Activated T-cell treated with anti-CD3 and anti-CD28 coated beads, Interleukin-2, amount 50 U/mL, for 72 hours (primary cell): ENCODE measurements at regions not wholly inside any gene's neighbourhood (a gene's known extent, or its start where the extent isn't known, plus 50 kb on each side); places are given as distances from the start of the nearest gene placed in this dataset.

Experiments used
- ATAC-seq, 2 donors: fragments of 150-1000 bp; cut with Tn5 transposase; replicated peaks in 1 of 2; 2 replicates each; pipeline ENCODE4 v1.10.0; 2021; ENCODE audit warnings: moderate library complexity in 2 of 2, mild to moderate bottlenecking in 1 of 2
- DNase-seq, 2 donors: peaks; one replicate each; pipeline ENCODE4 v3.0.0; 2021 to 2022; ENCODE audit warnings: mixed read lengths in 1 of 2
- H3K27ac Mint-ChIP-seq: one replicate; pipeline ENCODE4 v1.8.0; 2022; ENCODE audit warnings: mild to moderate bottlenecking, moderate library complexity, mixed read lengths
- H3K27me3 Mint-ChIP-seq: one replicate; pipeline ENCODE4 v1.8.0; 2022; ENCODE audit warnings: low read depth, mixed read lengths
- H3K36me3 Mint-ChIP-seq, 2 donors: one replicate each; pipeline ENCODE4 v1.8.0; 2022; ENCODE audit warnings: mixed read lengths in 2 of 2, mild to moderate bottlenecking in 1 of 2; ENCODE audit not compliant: insufficient read depth in 2 of 2
- H3K4me1 Mint-ChIP-seq: one replicate; pipeline ENCODE4 v1.8.0; 2022; ENCODE audit warnings: low read depth, mixed read lengths
- H3K4me3 Mint-ChIP-seq, 2 donors: one replicate each; pipeline ENCODE4 v1.8.0; 2022; ENCODE audit warnings: mild to moderate bottlenecking in 2 of 2, mixed read lengths in 2 of 2, moderate library complexity in 2 of 2
- H3K9me3 Mint-ChIP-seq, 2 donors: one replicate each; pipeline ENCODE4 v1.8.0; 2022; ENCODE audit warnings: mixed read lengths in 2 of 2

DNA sequence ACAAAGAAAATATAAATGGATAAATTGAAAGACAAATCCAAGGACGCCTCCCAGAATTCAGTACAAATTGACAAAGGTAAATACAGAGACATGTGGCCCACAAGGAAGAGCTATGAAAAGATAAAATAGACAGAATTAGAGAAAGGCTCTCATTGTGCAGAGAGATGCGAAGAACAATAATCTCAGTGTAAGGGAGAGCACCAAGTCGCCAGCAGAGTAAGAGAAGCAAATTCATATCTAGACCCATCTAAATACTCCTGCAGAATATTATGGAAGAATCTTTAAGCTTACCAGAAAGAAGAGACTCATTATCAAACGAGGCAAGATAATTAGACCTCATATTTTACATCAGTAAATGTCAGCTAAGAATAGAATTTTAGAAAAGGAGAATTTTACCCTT is 101.7 kb upstream of the ITGA1 start:
- DNase-seq (no peak), ATAC-seq (no peak)
- Mint-ChIP-seq H3K27me3 (no peaks in the 10 kb centered on the region), H3K36me3 (no peaks in the 10 kb centered on the region), H3K27ac (no peak overlapping the region), H3K4me3 (no peak overlapping the region), H3K4me1 (no peaks in the 10 kb centered on the region), H3K9me3 (no peaks in the 10 kb centered on the region)

DNA sequence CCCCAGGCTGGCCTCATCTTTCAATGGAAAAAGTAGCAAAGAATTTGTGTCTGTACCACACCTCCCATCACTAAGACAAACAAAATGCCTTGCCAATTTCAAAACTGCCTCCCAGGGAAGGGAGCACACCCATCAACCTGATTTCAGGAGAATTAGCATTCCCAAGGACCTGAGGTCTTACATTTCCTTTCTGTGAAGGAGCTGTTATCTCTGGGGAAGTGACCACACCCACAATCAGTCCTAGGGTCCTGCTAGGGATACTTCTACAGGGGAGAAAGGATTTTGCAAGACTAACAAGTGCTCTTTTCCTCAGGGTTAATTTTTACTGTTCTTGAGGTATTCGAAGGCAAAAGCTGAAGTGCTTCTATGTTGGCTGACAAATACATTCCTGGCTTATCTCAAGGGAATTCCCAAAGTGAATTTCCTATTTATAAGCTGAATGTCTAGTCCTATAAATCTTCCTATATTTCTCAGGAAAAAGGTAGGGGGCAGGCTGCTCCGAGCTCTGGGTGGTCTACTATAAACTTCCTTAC is 97.4 kb upstream of the ITGA1 start:
- ATAC-seq, result no peak
- no peaks in the 10 kb centered on the region for H3K27me3 Mint-ChIP-seq
- DNase-seq, result no peak
- H3K4me3 Mint-ChIP-seq, result no peak overlapping the region
- no peaks in the 10 kb centered on the region for H3K4me1 Mint-ChIP-seq
- H3K36me3 Mint-ChIP-seq, result no peaks in the 10 kb centered on the region
- no peak overlapping the region for H3K27ac Mint-ChIP-seq
- no peaks in the 10 kb centered on the region for H3K9me3 Mint-ChIP-seq

DNA sequence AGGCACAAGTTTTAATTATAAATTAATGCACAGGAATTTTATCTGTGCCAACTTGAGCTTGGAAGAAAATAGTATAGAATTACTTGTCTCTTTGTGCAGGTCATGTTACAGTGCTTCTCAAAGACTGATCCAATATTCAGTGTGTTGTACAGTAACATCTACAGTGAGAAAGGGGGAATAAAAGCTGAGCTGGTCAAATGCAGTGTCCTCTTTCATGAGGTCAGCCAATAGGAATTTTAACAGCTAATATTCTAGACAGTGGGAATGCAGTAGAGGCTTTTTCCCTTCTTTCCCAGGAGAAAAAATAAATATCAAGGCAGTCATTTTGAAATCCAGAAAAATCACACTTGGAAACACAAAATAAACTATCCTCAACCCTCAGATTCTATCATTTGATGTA is 95.7 kb upstream of the ITGA1 start:
- H3K27ac Mint-ChIP-seq, result no peak overlapping the region
- H3K4me3 Mint-ChIP-seq, result no peak overlapping the region
- ATAC-seq (no peak), DNase-seq (no peak)
- H3K9me3 Mint-ChIP-seq, result no peaks in the 10 kb centered on the region
- no peaks in the 10 kb centered on the region for H3K4me1 Mint-ChIP-seq
- H3K27me3 Mint-ChIP-seq, result no peaks in the 10 kb centered on the region
- H3K36me3 Mint-ChIP-seq, result peaks cover 0 to 3% of the 10 kb centered on the region in 2 donors

DNA sequence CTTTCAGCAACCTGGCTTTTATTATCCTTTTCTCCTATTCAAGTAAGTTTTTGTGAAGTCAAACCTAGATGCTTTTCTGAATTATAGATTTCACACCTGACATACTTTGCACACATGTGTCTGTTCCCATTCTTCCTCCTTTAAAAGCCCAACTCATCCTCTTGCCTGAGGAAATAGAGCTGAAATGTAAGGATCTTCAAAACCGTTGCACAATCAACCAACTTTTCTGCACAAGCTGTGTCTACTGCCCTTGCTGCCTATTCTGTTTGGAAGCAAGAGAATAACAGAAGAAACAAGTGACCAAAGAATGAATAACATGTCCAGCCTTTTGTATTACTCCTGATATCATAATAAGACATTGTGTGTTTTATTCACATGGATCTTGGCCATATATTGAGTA is 95.1 kb upstream of the ITGA1 start:
- H3K4me1 Mint-ChIP-seq, result no peaks in the 10 kb centered on the region

DNA sequence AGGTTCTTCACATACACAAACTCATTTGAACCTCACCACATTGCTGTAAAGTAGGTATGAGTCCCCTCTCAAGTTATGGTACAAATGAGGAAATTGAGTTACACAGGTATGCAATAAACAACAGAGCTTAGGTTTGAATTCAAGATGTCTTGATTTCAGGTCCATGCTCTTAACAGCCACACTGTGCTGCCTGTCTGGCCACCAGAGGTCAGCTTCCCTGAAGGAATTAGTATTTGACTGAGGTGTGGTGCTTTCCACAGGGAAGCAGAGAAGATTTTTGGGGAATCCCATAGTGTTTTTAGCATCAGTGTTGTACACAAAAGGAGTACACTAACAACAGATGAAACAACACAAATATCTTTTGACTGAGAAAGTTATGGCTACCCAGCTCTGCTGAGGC is 94.4 kb upstream of the ITGA1 start:
- Mint-ChIP-seq H3K27me3 (no peaks in the 10 kb centered on the region), H3K4me3 (no peak overlapping the region), H3K4me1 (no peaks in the 10 kb centered on the region), H3K27ac (no peak overlapping the region), H3K9me3 (peaks cover 0 to 1% of the 10 kb centered on the region in 2 donors), H3K36me3 (peaks cover 0 to 3% of the 10 kb centered on the region in 2 donors)
- DNase-seq (peak; percentile 8 to 9), ATAC-seq (peak in 1 of 2 donors; percentile 38)

More for the DNA sequence above, 95.1 kb upstream of the ITGA1 start:
- ATAC-seq, result no peak
- no peak for DNase-seq
- H3K4me3 Mint-ChIP-seq, result no peak overlapping the region
- no peaks in the 10 kb centered on the region for H3K27me3 Mint-ChIP-seq
- no peak overlapping the region for H3K27ac Mint-ChIP-seq
- H3K9me3 Mint-ChIP-seq, result peaks cover 0 to 1% of the 10 kb centered on the region in 2 donors
- H3K36me3 Mint-ChIP-seq, result peaks cover 0 to 3% of the 10 kb centered on the region in 2 donors

DNA sequence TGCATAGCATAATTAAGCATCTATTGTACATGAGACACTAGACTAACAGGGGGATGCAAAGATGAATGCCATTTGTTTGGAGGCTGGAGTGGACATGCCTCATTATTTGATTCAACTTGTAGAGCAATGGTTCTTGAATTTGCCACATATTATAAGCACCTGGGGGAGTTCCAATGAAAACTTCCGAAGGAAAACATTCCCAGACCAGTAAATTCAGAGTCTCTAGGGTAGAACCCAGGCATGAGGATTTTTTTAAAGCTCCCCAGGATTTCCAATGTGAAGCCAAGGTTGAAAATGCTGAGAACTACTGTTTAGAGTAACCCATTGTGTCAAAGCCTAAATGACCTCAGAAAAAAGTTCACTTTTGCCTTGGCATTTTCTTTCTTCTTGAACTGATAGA is 93.9 kb upstream of the ITGA1 start:
- no peak for ATAC-seq
- H3K27ac Mint-ChIP-seq, result no peak overlapping the region
- no peak overlapping the region for H3K4me3 Mint-ChIP-seq
- peaks cover 0 to 1% of the 10 kb centered on the region in 2 donors for H3K9me3 Mint-ChIP-seq
- H3K36me3 Mint-ChIP-seq, result peaks cover 0 to 3% of the 10 kb centered on the region in 2 donors
- no peak for DNase-seq
- H3K4me1 Mint-ChIP-seq, result no peaks in the 10 kb centered on the region
- no peaks in the 10 kb centered on the region for H3K27me3 Mint-ChIP-seq

DNA sequence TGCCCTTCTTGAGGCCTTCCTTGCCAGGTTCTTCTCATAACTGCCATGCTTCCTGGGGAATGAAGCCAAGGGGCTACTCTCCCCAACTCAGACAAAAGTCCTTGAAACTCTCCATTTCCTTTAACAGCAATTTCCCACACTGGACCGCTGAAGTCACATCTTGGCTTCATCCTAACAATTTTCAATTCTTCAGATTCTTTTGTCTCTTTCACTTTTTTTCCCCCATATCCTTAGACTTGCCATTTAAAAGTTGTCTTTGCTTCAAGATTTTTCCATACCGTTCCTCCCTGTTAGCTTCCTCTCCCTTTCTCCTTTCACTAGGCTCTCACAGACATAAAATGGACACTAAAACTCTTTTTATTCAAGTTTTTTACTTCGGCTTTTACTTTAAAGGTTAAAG is 93.1 kb upstream of the ITGA1 start:
- no peak for DNase-seq
- H3K27ac Mint-ChIP-seq, result no peak overlapping the region
- H3K9me3 Mint-ChIP-seq, result peaks cover 0 to 1% of the 10 kb centered on the region in 2 donors
- peaks cover 0 to 3% of the 10 kb centered on the region in 2 donors for H3K36me3 Mint-ChIP-seq
- H3K4me3 Mint-ChIP-seq, result no peak overlapping the region
- no peaks in the 10 kb centered on the region for H3K4me1 Mint-ChIP-seq
- ATAC-seq, result no peak
- H3K27me3 Mint-ChIP-seq, result no peaks in the 10 kb centered on the region

DNA sequence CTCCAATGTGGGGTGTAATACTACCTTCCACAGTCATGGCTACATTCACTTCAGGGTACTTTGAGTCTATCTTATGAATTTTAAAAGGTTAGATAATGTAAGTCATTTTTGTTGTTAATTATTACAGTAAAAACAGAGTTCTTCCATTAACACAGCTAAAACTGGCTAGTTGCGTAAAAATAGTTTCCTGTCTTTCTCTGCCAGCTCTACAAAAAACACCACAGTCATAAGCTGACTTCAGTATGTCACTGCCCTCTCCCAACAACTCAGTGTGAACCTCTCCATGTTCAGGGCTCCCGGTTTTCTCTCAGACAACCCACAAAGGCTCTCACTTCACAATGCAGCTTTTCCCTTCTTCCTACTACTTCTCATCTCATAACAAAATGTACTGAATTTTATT is 84.8 kb upstream of the ITGA1 start:
- H3K36me3 Mint-ChIP-seq, result no peaks in the 10 kb centered on the region
- H3K27ac Mint-ChIP-seq, result peak overlapping the region; percentile 62
- peaks cover 4% of the 10 kb centered on the region for H3K27me3 Mint-ChIP-seq
- H3K4me3 Mint-ChIP-seq, result no peak overlapping the region
- H3K9me3 Mint-ChIP-seq, result no peaks in the 10 kb centered on the region
- ATAC-seq, result no peak
- no peak for DNase-seq
- H3K4me1 Mint-ChIP-seq, result peaks cover 7% of the 10 kb centered on the region

DNA sequence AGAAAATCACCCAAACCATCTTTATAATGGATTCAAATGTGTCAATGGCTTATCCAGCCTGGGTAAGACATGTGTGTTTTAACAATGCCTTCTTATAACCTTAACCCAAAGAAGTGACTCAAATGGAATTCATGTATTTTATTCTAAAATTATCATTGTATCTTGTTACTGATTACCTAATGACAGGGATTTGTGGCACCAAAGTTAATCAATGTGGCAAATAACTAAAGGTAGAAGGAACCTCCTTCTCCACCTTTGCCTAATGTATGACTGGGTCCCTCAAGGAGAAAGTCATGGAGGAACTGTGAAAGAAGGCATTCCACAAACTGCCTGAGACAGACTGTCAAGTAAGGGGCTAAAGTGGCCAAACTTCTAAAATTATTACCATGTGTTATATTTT is 84.4 kb upstream of the ITGA1 start:
- peaks cover 7% of the 10 kb centered on the region for H3K4me1 Mint-ChIP-seq
- H3K36me3 Mint-ChIP-seq, result no peaks in the 10 kb centered on the region
- H3K9me3 Mint-ChIP-seq, result no peaks in the 10 kb centered on the region
- peaks cover 5% of the 10 kb centered on the region for H3K27me3 Mint-ChIP-seq
- H3K4me3 Mint-ChIP-seq, result no peak overlapping the region
- DNase-seq (no peak), ATAC-seq (no peak)
- peak overlapping the region; percentile 62 for H3K27ac Mint-ChIP-seq

DNA sequence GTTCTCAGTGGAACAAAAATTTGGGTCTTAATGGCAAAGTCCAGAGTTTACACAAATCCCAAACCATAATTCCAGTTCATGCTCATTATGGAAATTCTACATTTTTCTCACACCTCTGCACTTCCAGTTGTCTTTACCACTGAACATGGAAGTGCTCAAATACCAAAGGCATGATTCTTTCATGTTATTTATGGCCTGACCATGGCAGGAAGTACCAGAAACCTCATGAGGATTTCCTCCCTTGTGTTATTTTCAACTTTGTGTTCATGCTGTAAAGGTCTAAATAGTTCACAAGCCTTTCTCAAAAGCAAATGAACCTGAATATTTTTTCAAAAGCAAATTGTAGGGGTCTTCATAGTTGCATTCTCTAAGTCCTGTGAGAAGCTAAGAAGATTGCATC is 82.0 kb upstream of the ITGA1 start:
- no peaks in the 10 kb centered on the region for H3K9me3 Mint-ChIP-seq
- H3K27ac Mint-ChIP-seq, result no peak overlapping the region
- H3K4me1 Mint-ChIP-seq, result peaks cover 22% of the 10 kb centered on the region
- no peaks in the 10 kb centered on the region for H3K36me3 Mint-ChIP-seq
- ATAC-seq (no peak), DNase-seq (no peak)
- H3K27me3 Mint-ChIP-seq, result peaks cover 5% of the 10 kb centered on the region
- H3K4me3 Mint-ChIP-seq, result no peak overlapping the region

DNA sequence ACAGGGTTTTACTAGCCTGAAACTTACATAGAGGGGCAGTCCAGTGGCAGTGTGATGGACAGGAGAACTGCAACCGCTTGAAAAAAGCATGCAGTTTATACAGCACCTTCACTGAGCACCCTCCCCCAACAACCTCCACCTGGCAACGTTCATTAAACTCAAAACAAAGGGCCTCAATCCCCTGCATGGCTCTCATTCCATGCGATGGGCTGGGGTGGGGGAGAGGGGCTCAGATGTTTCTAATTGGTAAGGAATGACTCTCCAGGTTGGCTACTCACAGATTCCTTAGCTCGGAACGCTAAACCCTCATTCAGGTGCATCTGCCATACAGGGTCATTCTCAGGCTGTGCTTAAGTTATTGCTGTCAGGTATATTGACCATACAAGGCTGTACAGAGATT is 80.9 kb upstream of the ITGA1 start:
- Mint-ChIP-seq H3K4me3 (no peak overlapping the region), H3K9me3 (no peaks in the 10 kb centered on the region), H3K4me1 (peaks cover 22% of the 10 kb centered on the region), H3K36me3 (no peaks in the 10 kb centered on the region), H3K27me3 (peaks cover 5% of the 10 kb centered on the region), H3K27ac (no peak overlapping the region)
- DNase-seq (no peak), ATAC-seq (no peak)

DNA sequence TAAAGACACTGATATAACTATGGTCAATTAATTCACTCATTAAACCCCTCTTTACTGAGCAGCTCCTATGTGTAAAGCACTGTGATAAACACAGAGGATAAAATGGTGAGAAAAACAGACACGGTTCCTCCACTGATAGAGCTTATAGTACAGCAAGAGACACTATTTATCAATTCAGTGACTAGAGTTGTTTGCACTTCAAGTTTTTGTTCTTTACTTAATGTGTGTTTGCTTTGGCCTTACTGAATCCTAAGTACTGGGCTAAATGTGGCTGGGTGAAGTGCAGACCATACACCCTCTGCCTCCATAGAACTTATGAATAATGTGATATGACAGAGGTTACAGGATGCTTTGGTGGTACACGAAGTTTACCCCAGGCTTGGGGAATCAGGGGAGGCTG is 80.1 kb upstream of the ITGA1 start:
- no peak overlapping the region for H3K27ac Mint-ChIP-seq
- peaks cover 22% of the 10 kb centered on the region for H3K4me1 Mint-ChIP-seq

DNA sequence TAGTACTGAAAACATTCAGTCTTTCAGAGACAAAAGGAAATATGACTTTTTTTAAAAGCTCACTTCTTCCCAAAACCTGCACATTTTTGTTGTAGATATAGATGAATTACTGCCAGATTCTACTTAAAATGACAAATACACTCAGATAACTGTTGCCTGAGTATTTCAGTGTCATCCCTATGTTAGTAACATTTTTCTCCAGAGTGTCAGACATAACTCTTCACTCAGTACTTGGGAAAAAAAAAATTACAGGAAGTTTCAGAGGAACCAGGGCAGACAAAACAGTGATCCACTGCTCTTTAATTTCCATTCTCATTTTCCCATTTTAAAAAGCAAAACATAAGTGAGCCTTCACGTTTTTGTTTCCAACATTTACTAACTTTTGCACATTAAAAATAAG is 79.3 kb upstream of the ITGA1 start:
- H3K36me3 Mint-ChIP-seq, result no peaks in the 10 kb centered on the region
- peaks cover 22% of the 10 kb centered on the region for H3K4me1 Mint-ChIP-seq
- ATAC-seq, result no peak
- H3K27me3 Mint-ChIP-seq, result peaks cover 5% of the 10 kb centered on the region
- H3K9me3 Mint-ChIP-seq, result no peaks in the 10 kb centered on the region
- H3K4me3 Mint-ChIP-seq, result no peak overlapping the region
- no peak for DNase-seq
- H3K27ac Mint-ChIP-seq, result no peak overlapping the region

More for the DNA sequence above, 80.1 kb upstream of the ITGA1 start:
- DNase-seq (no peak), ATAC-seq (no peak)
- H3K36me3 Mint-ChIP-seq, result no peaks in the 10 kb centered on the region
- no peak overlapping the region for H3K4me3 Mint-ChIP-seq
- H3K9me3 Mint-ChIP-seq, result no peaks in the 10 kb centered on the region
- peaks cover 5% of the 10 kb centered on the region for H3K27me3 Mint-ChIP-seq

DNA sequence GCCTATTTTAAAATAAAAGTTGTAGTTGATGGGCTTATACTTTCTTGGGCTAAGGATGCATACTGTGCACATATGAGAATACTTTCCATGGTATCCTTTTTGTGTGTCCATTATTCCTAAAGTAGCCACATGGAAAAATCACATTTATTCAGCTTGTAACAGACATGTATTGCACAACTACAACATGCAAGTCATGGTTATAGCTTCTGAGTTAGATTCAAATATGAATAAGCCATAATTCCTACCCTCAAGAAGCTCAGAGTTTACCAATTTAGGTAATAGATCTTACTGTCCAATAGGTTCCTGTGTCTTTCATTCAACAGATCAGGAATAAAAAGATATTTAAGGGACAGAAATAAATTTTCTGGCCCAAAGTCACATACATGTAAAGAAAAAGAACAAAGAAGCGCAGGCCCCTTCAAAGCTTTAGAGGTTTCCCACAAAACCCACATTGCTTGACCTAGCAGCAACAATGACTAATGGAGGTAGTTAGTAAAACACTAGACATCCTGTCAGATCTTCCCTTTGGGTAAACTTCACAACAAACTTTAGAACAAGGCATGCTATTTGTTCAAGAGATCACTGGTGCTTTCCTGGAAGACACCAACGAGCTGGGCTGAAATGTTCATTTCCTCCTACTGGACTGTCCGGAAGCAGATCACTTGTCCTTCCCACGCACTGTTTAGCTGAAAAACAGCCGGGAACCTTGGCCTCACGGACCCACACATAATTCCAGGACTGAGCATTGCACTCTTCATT is 78.4 kb upstream of the ITGA1 start:
- Mint-ChIP-seq H3K9me3 (no peaks in the 10 kb centered on the region), H3K27me3 (peaks cover 5% of the 10 kb centered on the region), H3K4me3 (peak overlapping the region in 1 of 2 donors; percentile 22), H3K4me1 (peaks cover 22% of the 10 kb centered on the region), H3K27ac (peak overlapping the region; percentile 50), H3K36me3 (no peaks in the 10 kb centered on the region)
- DNase-seq (peak; percentile 26 to 29), ATAC-seq (peak; percentile 88 to 91)
